ENCODE measurements at regions not wholly inside any gene's neighbourhood (a gene's known extent, or its start where the extent isn't known, plus 50 kb on each side); places are given as distances from the start of the nearest gene placed in this dataset.

DNA sequence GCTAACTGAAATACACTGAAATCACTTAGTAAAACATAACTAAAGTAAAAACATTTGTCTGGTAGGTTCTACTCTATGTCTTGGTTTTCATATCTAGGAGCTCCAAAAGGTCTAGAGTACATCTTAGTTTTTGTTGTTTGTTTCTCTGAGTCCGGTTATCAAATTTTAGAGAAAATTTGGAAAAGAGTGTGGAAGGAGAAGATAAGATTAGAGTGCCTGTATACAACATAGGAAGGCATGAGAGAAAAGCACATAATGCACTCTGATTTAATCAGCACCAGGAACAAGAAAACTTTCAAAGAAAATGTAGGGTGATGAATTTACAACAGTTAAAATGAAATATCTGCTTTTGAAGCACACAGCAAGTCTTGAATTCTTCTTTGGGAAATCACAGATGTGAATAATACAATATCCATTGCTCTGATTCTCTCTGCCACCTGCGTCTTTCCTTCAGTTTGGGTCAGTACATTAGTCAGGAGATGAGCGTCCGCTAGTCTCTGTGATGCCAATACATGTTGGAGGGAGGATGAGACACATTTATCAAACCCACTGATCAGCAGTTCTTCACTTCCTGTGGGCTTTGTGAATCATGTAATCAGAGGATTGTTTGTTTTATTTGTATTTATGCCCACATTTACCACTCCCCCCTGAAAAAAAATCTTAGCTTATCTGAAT is 477.8 kb upstream of the GCFC2 start:
- no peak overlapping the region for H3K9ac ChIP-seq (ENCODE audit: insufficient read depth, low read depth, low read length)
- no peak for FAIRE-seq
- CTCF ChIA-PET (ENCODE audit: low intra/inter-chr PET ratio, low total read pairs) = no interaction called here

More for the DNA sequence above, 477.8 kb upstream of the GCFC2 start:
- TF ChIP-seq, protein P1, sequence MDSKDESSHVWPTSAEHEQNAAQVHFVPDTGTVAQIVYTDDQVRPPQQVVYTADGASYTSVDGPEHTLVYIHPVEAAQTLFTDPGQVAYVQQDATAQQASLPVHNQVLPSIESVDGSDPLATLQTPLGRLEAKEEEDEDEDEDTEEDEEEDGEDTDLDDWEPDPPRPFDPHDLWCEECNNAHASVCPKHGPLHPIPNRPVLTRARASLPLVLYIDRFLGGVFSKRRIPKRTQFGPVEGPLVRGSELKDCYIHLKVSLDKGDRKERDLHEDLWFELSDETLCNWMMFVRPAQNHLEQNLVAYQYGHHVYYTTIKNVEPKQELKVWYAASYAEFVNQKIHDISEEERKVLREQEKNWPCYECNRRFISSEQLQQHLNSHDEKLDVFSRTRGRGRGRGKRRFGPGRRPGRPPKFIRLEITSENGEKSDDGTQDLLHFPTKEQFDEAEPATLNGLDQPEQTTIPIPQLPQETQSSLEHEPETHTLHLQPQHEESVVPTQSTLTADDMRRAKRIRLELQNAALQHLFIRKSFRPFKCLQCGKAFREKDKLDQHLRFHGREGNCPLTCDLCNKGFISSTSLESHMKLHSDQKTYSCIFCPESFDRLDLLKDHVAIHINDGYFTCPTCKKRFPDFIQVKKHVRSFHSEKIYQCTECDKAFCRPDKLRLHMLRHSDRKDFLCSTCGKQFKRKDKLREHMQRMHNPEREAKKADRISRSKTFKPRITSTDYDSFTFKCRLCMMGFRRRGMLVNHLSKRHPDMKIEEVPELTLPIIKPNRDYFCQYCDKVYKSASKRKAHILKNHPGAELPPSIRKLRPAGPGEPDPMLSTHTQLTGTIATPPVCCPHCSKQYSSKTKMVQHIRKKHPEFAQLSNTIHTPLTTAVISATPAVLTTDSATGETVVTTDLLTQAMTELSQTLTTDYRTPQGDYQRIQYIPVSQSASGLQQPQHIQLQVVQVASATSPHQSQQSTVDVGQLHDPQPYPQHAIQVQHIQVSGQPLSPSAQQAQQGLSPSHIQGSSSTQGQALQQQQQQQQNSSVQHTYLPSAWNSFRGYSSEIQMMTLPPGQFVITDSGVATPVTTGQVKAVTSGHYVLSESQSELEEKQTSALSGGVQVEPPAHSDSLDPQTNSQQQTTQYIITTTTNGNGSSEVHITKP (CRISPR knock-in tag; IDR thresholded peaks at IDR 0.05; ENCODE audit: low read depth) = no peak
- TF ChIP-seq ZNF619 (CRISPR knock-in tag; IDR thresholded peaks at IDR 0.05) (no peak), SALL2 (CRISPR knock-in tag; IDR thresholded peaks at IDR 0.05) (no peak), ZNF572 (CRISPR knock-in tag; IDR thresholded peaks at IDR 0.05) (no peak), ZNF770 (CRISPR knock-in tag; IDR thresholded peaks at IDR 0.05) (no peak)
- no peak for ATAC-seq
- Histone ChIP-seq H4K20me1 (ENCODE audit: insufficient read depth, low read length) (no peaks in the 10 kb centered on the region), H3K27me3 (ENCODE audit: control insufficient read depth in 1 of 2, insufficient read depth in 2 of 2, low read length in 2 of 2) (no peaks in the 10 kb centered on the region), H3K9me3 (ENCODE audit: low read length) (no peaks in the 10 kb centered on the region), H3K27ac (ENCODE audit: extremely low read length, insufficient read depth, low read length) (no peak overlapping the region), H3K4me2 (ENCODE audit: low read depth, low read length) (no peak overlapping the region), H2AFZ (ENCODE audit: low read length) (no peak overlapping the region), H3K4me1 (ENCODE audit: insufficient read depth, low read length) (peaks cover 18% of the 10 kb centered on the region), H3K4me3 (replicated peaks in 1 of 3; ENCODE audit: insufficient read depth in 1 of 3, low read depth in 2 of 3, low read length in 3 of 3) (no peak overlapping the region), H3K36me3 (replicated peaks in 1 of 2; ENCODE audit: control insufficient read depth in 1 of 2, insufficient read depth in 2 of 2, low read length in 2 of 2) (no peaks in the 10 kb centered on the region), H3K79me2 (ENCODE audit: insufficient read depth, low read length) (no peaks in the 10 kb centered on the region)
- DNase-seq (ENCODE audit: low spot score) = no peak
- WGBS (ENCODE audit: low lambda C conversion rate) = 70% methylated on average over 4 of the region's 4 CpGs
- in situ Hi-C loops (cut with HindIII; ENCODE audit: extremely low pct_ligation_motif_present, low pct_unique_long_range_greater_than_20kb) = no loop called here
- BruUV-seq (replicated peaks) = no TSS peak
- POLR2A ChIA-PET = no interaction called here
- intact Hi-C loops (cut with micrococcal nuclease; ENCODE audit: unreplicated experiment) = no loop called here
